ENCODE measurements at regions not wholly inside any gene's neighbourhood (a gene's known extent, or its start where the extent isn't known, plus 50 kb on each side); places are given as distances from the start of the nearest gene placed in this dataset.

DNA sequence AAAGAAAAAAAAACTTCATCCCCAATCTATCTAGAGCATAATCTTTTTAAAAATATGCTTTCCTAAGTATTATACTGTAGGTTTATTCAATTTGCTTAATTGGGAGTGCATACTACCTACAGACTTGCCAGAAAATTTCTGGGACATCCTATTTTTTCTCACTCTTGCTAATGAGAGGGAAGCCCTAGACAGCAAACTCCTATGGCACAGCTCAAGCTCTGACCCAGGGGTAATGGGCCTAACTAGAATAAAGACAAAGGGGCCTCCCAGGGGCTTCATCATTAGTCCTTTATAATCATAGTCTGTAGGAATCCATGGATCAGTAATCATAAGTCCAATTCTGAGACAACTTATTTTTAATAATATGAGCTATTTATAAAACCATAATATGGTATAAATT, 142.6 kb upstream of the ITGA4 start:
- H3K36me3 ChIP-seq (ENCODE audit: control insufficient read depth, insufficient read depth, low read length): no peaks in the 10 kb centered on the region
- no peak overlapping the region for H3K4me3 ChIP-seq (ENCODE audit: low read depth, low read length)
- no peak overlapping the region for H3K9ac ChIP-seq (ENCODE audit: low read depth, low read length)
- H3K4me1 ChIP-seq (ENCODE audit: control insufficient read depth, insufficient read depth, low read length): peaks cover 8% of the 10 kb centered on the region; the same call in 1 of the 2 replicates
- no peaks in the 10 kb centered on the region for H3K9me3 ChIP-seq (ENCODE audit: control insufficient read depth, insufficient read depth, low read length)
- H3K27me3 ChIP-seq (ENCODE audit: control insufficient read depth, insufficient read depth, low read length): no peaks in the 10 kb centered on the region
- H3K27ac ChIP-seq (ENCODE audit: low read depth, low read length): no peak overlapping the region

DNA sequence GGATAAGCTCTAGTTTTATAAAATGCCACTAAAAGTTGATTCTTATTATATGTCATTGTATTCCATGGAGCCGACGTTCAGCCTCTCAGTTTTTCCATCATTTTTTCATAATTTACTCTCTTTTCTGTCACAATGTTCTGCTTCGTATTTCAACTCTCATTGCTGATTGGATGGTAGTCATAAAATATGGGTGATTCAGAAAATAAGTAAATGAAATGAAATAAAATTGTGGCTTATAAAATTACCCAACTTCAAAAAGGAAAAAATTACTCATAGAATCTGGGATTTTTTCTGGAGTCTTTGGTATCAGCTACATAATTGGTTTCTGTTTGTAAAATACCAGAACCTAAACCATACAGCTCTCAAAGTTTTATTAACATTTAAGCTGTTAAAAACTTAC, 139.7 kb upstream of the ITGA4 start:
- no peaks in the 10 kb centered on the region for H3K36me3 ChIP-seq (ENCODE audit: control insufficient read depth, insufficient read depth, low read length)
- no peaks in the 10 kb centered on the region for H3K9me3 ChIP-seq (ENCODE audit: control insufficient read depth, insufficient read depth, low read length)
- no peak overlapping the region for H3K9ac ChIP-seq (ENCODE audit: low read depth, low read length)
- no peaks in the 10 kb centered on the region for H3K27me3 ChIP-seq (ENCODE audit: control insufficient read depth, insufficient read depth, low read length)
- no peak overlapping the region for H3K4me3 ChIP-seq (ENCODE audit: low read depth, low read length)
- no peak overlapping the region for H3K27ac ChIP-seq (ENCODE audit: low read depth, low read length)
- H3K4me1 ChIP-seq (ENCODE audit: control insufficient read depth, insufficient read depth, low read length): peaks cover 8% of the 10 kb centered on the region; the same call in 1 of the 2 replicates

DNA sequence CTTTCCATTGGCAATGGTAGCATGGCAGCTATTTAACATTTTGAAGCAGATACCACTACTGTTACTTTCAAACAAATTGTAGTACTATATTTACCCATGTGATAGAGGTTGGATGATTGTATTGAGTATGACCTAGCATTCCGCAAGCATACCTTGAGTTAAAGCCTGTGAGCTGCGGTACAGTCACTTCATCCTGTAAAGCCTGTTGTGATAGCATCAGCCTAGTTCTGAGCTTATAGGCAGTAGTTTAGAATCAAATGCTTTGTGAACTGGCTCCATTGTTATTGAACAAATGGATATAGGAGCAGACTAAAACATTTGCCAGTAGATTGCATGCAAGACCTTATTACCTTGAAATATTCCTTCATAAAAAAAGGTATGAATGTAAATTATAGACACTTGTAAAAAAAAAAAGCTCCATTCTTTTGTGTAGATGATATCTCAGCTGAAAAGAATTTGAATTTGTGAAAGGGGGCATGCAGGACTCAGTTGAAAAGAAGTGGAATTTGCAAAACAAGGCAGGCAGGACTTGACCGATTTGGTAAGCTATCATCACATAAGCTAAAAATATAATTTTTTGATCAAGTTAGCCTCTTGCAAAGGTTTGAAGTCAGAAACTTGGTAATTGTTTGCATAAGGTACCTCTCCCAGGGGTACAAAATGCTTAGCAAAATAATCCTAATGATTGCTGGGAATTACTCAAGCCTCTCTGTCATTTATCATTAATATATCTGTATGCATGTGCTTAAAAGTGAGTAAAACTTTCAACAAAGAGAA, 138.5 kb upstream of the ITGA4 start:
- peak overlapping the region; percentile 43 for H3K27ac ChIP-seq (ENCODE audit: low read depth, low read length)
- no peak overlapping the region for H3K4me3 ChIP-seq (ENCODE audit: low read depth, low read length)

DNA sequence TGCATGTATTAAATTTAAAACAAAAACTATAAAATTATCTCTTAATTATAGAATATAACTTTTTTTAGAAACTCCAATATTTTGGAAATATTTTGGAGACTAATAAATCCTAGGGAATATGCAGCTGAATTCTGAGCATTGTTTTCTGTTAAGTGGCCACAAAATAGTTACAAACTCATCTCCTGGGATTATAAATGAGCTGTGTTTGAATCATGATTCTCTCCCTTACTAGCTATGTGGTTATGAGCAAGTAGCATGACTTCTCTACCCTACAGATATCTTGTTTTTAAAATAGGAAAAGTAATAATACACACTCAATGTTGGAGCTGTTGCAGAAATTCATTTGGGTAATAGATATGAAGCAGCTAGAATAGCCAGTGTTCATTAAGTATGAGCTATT, 137.9 kb upstream of the ITGA4 start:
- Histone ChIP-seq H3K4me3 (ENCODE audit: low read depth, low read length) (no peak overlapping the region), H3K27me3 (ENCODE audit: control insufficient read depth, insufficient read depth, low read length) (no peaks in the 10 kb centered on the region), H3K27ac (ENCODE audit: low read depth, low read length) (no peak overlapping the region), H3K9ac (ENCODE audit: low read depth, low read length) (no peak overlapping the region), H3K36me3 (ENCODE audit: control insufficient read depth, insufficient read depth, low read length) (no peaks in the 10 kb centered on the region), H3K9me3 (ENCODE audit: control insufficient read depth, insufficient read depth, low read length) (no peaks in the 10 kb centered on the region), H3K4me1 (ENCODE audit: control insufficient read depth, insufficient read depth, low read length) (peaks cover 21% of the 10 kb centered on the region)

More for the DNA sequence above, 138.5 kb upstream of the ITGA4 start:
- H3K9ac ChIP-seq (ENCODE audit: low read depth, low read length): no peak overlapping the region
- H3K27me3 ChIP-seq (ENCODE audit: control insufficient read depth, insufficient read depth, low read length): no peaks in the 10 kb centered on the region
- peaks cover 15% of the 10 kb centered on the region for H3K4me1 ChIP-seq (ENCODE audit: control insufficient read depth, insufficient read depth, low read length)
- no peaks in the 10 kb centered on the region for H3K9me3 ChIP-seq (ENCODE audit: control insufficient read depth, insufficient read depth, low read length)
- no peaks in the 10 kb centered on the region for H3K36me3 ChIP-seq (ENCODE audit: control insufficient read depth, insufficient read depth, low read length)

DNA sequence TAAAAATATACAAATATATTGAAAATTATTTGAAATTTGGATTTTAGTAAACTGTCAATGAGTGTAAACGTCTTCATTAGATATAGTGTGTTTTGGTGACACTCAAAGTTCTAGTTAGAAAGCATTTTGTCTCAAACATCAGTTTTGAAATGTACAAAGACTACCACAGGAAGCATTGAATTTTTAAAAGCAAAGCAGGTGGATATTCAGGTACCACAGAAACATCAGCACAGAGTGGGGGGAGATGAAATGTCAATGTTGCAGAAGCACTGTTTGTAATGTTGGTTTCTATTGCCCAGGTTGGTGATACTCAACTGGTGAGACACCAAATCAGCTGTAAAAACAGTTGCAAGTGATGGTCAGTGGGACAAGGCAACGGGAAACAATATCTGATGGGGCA, 136.5 kb upstream of the ITGA4 start:
- H3K9ac ChIP-seq (ENCODE audit: low read depth, low read length): no peak overlapping the region
- H3K27me3 ChIP-seq (ENCODE audit: control insufficient read depth, insufficient read depth, low read length): no peaks in the 10 kb centered on the region
- no peaks in the 10 kb centered on the region for H3K36me3 ChIP-seq (ENCODE audit: control insufficient read depth, insufficient read depth, low read length)
- H3K4me1 ChIP-seq (ENCODE audit: control insufficient read depth, insufficient read depth, low read length): peaks cover 21% of the 10 kb centered on the region
- H3K27ac ChIP-seq (ENCODE audit: low read depth, low read length): no peak overlapping the region
- no peak overlapping the region for H3K4me3 ChIP-seq (ENCODE audit: low read depth, low read length)
- no peaks in the 10 kb centered on the region for H3K9me3 ChIP-seq (ENCODE audit: control insufficient read depth, insufficient read depth, low read length)

DNA sequence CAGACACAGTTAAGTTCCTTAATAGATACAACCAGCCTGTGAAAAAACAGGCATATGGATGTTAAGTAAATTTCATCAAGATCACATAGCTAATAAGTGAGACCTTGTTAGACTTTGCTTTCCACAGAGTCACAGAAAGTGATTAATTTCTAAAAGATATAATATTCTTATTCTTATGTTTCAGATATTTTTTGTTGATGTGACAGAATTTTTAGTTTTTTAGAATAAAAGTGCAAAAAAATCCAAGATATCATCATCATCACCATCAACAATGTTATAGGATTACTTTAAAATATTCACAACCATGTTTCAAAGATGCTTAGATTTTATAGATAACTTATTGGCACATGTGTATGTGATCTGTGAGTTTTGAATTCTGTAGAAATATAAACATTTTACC, 132.3 kb upstream of the ITGA4 start:
- H3K27ac ChIP-seq (ENCODE audit: low read depth, low read length): no peak overlapping the region
- no peaks in the 10 kb centered on the region for H3K9me3 ChIP-seq (ENCODE audit: control insufficient read depth, insufficient read depth, low read length)
- no peaks in the 10 kb centered on the region for H3K36me3 ChIP-seq (ENCODE audit: control insufficient read depth, insufficient read depth, low read length)
- peaks cover 13% of the 10 kb centered on the region for H3K4me1 ChIP-seq (ENCODE audit: control insufficient read depth, insufficient read depth, low read length)
- no peak overlapping the region for H3K9ac ChIP-seq (ENCODE audit: low read depth, low read length)
- no peaks in the 10 kb centered on the region for H3K27me3 ChIP-seq (ENCODE audit: control insufficient read depth, insufficient read depth, low read length)
- no peak overlapping the region for H3K4me3 ChIP-seq (ENCODE audit: low read depth, low read length)

DNA sequence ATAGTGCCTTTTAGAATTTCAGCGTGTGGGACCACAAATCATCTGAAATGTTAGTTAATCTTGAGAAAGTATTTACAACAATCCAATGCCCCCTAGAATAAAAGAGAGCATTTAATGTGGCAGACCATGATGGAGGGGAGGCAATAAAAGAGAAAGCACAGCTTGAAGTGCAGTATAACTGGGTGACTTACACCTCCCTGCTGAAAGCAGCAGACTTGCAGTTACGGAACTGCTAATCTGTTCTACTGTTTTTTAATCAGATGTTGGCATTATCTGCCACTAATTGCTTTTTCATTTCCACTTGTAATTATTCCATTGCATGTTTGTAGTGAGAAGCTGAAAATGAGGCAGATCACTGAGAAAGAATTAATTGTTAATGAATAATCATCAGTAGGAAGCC, 130.5 kb upstream of the ITGA4 start:
- no peak overlapping the region for H3K4me3 ChIP-seq (ENCODE audit: low read depth, low read length)
- H3K27me3 ChIP-seq (ENCODE audit: control insufficient read depth, insufficient read depth, low read length): no peaks in the 10 kb centered on the region
- peaks cover 13% of the 10 kb centered on the region for H3K4me1 ChIP-seq (ENCODE audit: control insufficient read depth, insufficient read depth, low read length)
- H3K9me3 ChIP-seq (ENCODE audit: control insufficient read depth, insufficient read depth, low read length): no peaks in the 10 kb centered on the region
- no peak overlapping the region for H3K27ac ChIP-seq (ENCODE audit: low read depth, low read length)
- H3K36me3 ChIP-seq (ENCODE audit: control insufficient read depth, insufficient read depth, low read length): no peaks in the 10 kb centered on the region
- no peak overlapping the region for H3K9ac ChIP-seq (ENCODE audit: low read depth, low read length)

DNA sequence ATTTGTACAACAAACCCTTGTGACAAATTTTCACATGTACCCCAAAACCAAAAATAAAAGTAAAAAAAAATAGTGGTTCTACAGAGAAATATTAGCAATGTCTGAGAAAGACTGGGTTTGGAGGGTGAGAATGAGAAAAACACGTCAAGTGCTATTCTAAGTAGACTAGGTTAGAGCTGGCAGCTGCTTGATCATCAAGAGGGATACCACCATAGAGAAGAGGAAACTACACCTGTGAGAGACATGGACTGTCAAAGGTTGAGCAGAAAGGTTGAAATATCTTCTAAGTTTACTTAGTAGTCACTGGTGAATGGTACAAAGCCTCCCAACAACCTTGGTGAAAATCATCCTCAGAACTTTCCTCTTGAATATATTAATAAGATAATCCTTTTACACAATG, 126.9 kb upstream of the ITGA4 start:
- no peaks in the 10 kb centered on the region for H3K36me3 ChIP-seq (ENCODE audit: control insufficient read depth, insufficient read depth, low read length)
- no peaks in the 10 kb centered on the region for H3K27me3 ChIP-seq (ENCODE audit: control insufficient read depth, insufficient read depth, low read length)
- H3K4me1 ChIP-seq (ENCODE audit: control insufficient read depth, insufficient read depth, low read length): peaks cover 10% of the 10 kb centered on the region; the same call in 1 of the 2 replicates
- H3K9me3 ChIP-seq (ENCODE audit: control insufficient read depth, insufficient read depth, low read length): no peaks in the 10 kb centered on the region
- no peak overlapping the region for H3K4me3 ChIP-seq (ENCODE audit: low read depth, low read length)
- no peak overlapping the region for H3K27ac ChIP-seq (ENCODE audit: low read depth, low read length)
- no peak overlapping the region for H3K9ac ChIP-seq (ENCODE audit: low read depth, low read length)

DNA sequence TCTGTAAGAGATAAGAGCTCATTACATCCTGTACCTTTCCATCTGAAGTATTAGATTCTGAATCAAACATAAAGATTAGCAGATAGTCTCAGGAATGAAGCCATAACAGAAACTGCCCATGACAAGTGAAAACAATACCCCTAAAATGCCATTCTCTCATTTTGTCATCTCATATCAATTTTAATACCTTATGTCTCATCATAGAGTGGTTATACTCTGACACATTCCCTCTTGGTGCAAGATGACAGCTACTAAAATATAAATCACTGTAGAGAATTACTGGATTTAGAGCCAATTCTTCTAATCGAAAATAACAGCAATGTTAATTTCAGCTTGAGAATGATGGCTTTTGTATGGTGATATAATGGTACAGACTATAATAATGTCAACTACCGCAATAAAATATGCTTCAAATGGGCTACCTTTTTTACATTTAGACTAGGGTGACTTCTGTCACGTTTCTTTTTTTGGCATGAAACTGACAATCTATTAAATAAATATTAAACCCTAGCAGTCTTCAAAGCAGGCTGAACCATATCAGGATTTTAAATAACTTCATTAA, 125.1 kb upstream of the ITGA4 start:
- H3K4me3 ChIP-seq (ENCODE audit: low read depth, low read length): no peak overlapping the region
- H3K27me3 ChIP-seq (ENCODE audit: control insufficient read depth, insufficient read depth, low read length): no peaks in the 10 kb centered on the region
- H3K27ac ChIP-seq (ENCODE audit: low read depth, low read length): no peak overlapping the region
- no peaks in the 10 kb centered on the region for H3K9me3 ChIP-seq (ENCODE audit: control insufficient read depth, insufficient read depth, low read length)
- H3K36me3 ChIP-seq (ENCODE audit: control insufficient read depth, insufficient read depth, low read length): no peaks in the 10 kb centered on the region
- peaks cover 10% of the 10 kb centered on the region; the same call in 1 of the 2 replicates for H3K4me1 ChIP-seq (ENCODE audit: control insufficient read depth, insufficient read depth, low read length)
- no peak overlapping the region for H3K9ac ChIP-seq (ENCODE audit: low read depth, low read length)

DNA sequence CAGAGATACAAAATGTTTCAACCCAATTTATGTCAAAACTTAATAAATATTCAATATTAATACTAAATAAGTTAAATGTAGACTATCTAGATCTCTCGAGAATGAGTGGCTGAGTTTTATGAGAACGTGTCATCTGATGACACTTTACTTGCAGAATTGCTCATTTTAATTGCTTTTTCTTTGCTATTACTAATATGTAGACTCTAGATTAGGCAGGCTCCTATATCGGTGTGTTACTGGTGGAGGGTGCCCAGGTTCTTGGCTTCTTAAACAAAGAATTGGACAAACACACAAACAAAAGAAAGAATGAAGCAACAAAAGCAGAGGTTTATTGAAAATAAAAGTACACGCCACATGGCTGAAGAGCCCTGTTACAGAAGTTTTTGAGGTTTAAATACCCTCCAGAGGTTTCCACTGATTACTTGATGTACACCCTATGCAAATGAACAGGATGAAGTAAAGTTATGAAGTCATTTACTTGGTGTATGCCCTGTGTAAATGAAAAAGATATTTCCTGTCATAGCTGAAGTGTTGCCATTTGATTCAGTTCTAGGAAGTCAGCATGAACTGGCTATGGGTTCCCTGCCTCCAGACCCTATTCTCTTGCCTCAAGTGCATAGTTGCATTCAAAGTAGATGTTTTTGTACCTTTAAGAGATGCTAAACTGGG, 122.9 kb upstream of the ITGA4 start:
- Histone ChIP-seq H3K27me3 (ENCODE audit: control insufficient read depth, insufficient read depth, low read length) (no peaks in the 10 kb centered on the region), H3K4me1 (ENCODE audit: control insufficient read depth, insufficient read depth, low read length) (peaks cover 10% of the 10 kb centered on the region; the same call in 1 of the 2 replicates), H3K36me3 (ENCODE audit: control insufficient read depth, insufficient read depth, low read length) (no peaks in the 10 kb centered on the region), H3K9ac (ENCODE audit: low read depth, low read length) (no peak overlapping the region), H3K9me3 (ENCODE audit: control insufficient read depth, insufficient read depth, low read length) (no peaks in the 10 kb centered on the region), H3K27ac (ENCODE audit: low read depth, low read length) (no peak overlapping the region), H3K4me3 (ENCODE audit: low read depth, low read length) (no peak overlapping the region)

DNA sequence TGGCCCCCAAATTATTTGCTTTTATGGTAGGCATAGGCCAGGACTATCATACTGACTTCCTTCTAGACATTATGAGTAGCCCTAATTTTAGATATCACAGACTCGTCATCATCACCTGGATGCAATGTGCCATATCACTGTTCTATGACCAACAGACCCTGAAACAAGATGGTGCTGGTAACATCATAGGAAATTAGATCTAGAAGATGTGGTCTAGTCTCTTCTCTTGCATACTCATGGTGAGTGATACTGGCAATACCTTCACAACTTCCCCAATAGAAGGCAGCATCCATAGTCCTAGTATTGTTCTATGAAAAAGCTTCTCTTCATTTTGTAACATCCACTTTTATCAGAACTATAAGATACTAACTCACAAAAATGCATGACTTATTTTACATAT, 116.3 kb upstream of the ITGA4 start:
- Histone ChIP-seq H3K27ac (ENCODE audit: low read depth, low read length) (no peak overlapping the region), H3K9me3 (ENCODE audit: control insufficient read depth, insufficient read depth, low read length) (no peaks in the 10 kb centered on the region), H3K4me3 (ENCODE audit: low read depth, low read length) (no peak overlapping the region), H3K27me3 (ENCODE audit: control insufficient read depth, insufficient read depth, low read length) (no peaks in the 10 kb centered on the region), H3K4me1 (ENCODE audit: control insufficient read depth, insufficient read depth, low read length) (no peaks in the 10 kb centered on the region), H3K9ac (ENCODE audit: low read depth, low read length) (no peak overlapping the region), H3K36me3 (ENCODE audit: control insufficient read depth, insufficient read depth, low read length) (no peaks in the 10 kb centered on the region)
